Stomach (tissue), 4 donors: ENCODE measurements at regions not wholly inside any gene's neighbourhood (a gene's known extent, or its start where the extent isn't known, plus 50 kb on each side); places are given as distances from the start of the nearest gene placed in this dataset.

Source experiments
- CTCF ChIP-seq, 7 experiments: fragments of 450-650 bp in 4 of 7; fragments of 200-600 bp in 3 of 7; sonication (generic) in 3 of 7; IDR thresholded peaks; one replicate each; pipeline ENCODE4 v1.5.1; 2016 to 2019; ENCODE audit warnings: antibody characterized with exemption in 7 of 7, control low read depth in 2 of 7, mild to moderate bottlenecking in 1 of 7
- EP300 ChIP-seq: sonication (generic); formaldehyde crosslinking; IDR thresholded peaks from one replicate; pipeline ENCODE4 v1.6.1; 2017; ENCODE audit warnings: antibody characterized with exemption
- POLR2A ChIP-seq, 4 donors: fragments of 450-650 bp; IDR thresholded peaks; one replicate each; pipeline ENCODE4 v1.6.1; 2016; ENCODE audit warnings: antibody characterized with exemption in 4 of 4, control low read depth in 2 of 4, mild to moderate bottlenecking in 1 of 4, moderate library complexity in 1 of 4
- POLR2AphosphoS5 ChIP-seq, 3 donors: sonication (generic); formaldehyde crosslinking; IDR thresholded peaks; one replicate each; pipeline ENCODE4 v1.6.1; 2016; ENCODE audit warnings: antibody characterized with exemption in 3 of 3

- TF ChIP-seq CTCF (IDR thresholded peaks at IDR 0.05) (no peak), EP300 (no peak), POLR2A (IDR thresholded peaks at IDR 0.05) (no peak), POLR2AphosphoS5 (IDR thresholded peaks at IDR 0.05) (no peak)
Observed at GRCh38 chr5:29950416-29951145, 1242.9 kb upstream of the CDH6 start.
